GM13977 (cell line): ENCODE measurements at regions not wholly inside any gene's neighbourhood (a gene's known extent, or its start where the extent isn't known, plus 50 kb on each side); places are given as distances from the start of the nearest gene placed in this dataset.

Source experiments
- DNase-seq: peaks from one replicate; pipeline ENCODE4 v3.0.0; 2012; ENCODE audit warnings: low spot score
- CTCF ChIP-seq: IDR thresholded peaks from 2 replicates; pipeline ENCODE4 v1.5.1; 2012; ENCODE audit warnings: mild to moderate bottlenecking, control low read depth; ENCODE audit not compliant: insufficient read depth; ENCODE audit errors: extremely low read depth, missing control alignments
- in situ Hi-C: fragments of 300-500 bp; cut with MboI; formaldehyde crosslinking; loops from one replicate; pipeline ENCODE4 v1.12.0; 2022; ENCODE audit warnings: low sequenced_read_pairs, low pct_unique_long_range_greater_than_20kb, mixed read lengths, inconsistent platforms; ENCODE audit not compliant: unreplicated experiment

GRCh38 chr20:60857708-60858107 is 394.4 kb upstream of the CDH4 start:
- DNase-seq: no peak
- in situ Hi-C loops: no loop called here
- TF ChIP-seq CTCF: no peak

- TF ChIP-seq CTCF: no peak
- in situ Hi-C loops: no loop called here
- no peak for DNase-seq
These were observed 389.5 kb upstream of the CDH4 start for GRCh38 chr20:60862601-60863000.

- TF ChIP-seq CTCF: no peak
- in situ Hi-C loops: no loop called here
- DNase-seq: no peak
These were observed 388.5 kb upstream of the CDH4 start for GRCh38 chr20:60863548-60863947.

- in situ Hi-C loops: no loop called here
- DNase-seq: no peak
- TF ChIP-seq CTCF: no peak
These were observed 384.5 kb upstream of the CDH4 start for GRCh38 chr20:60867589-60867988.

- TF ChIP-seq CTCF: no peak
- DNase-seq: no peak
- in situ Hi-C loops: no loop called here
These were observed 383.7 kb upstream of the CDH4 start for GRCh38 chr20:60868316-60868891.

GRCh38 chr20:60869087-60869486 is 383.0 kb upstream of the CDH4 start:
- in situ Hi-C loops: no loop called here
- no peak for DNase-seq
- no peak for TF ChIP-seq CTCF

- no peak for DNase-seq
- TF ChIP-seq CTCF: no peak
- in situ Hi-C loops: no loop called here
These were observed 382.4 kb upstream of the CDH4 start for GRCh38 chr20:60869625-60870024.
